H1 (cell line): ENCODE measurements at regions not wholly inside any gene's neighbourhood (a gene's known extent, or its start where the extent isn't known, plus 50 kb on each side); places are given as distances from the start of the nearest gene placed in this dataset.

Experiments
- CTCF ChIA-PET: fragments of 300-600 bp; sonication (Branson Sonifier 250); formaldehyde crosslinking; loops from one replicate; lab custom pipeline; 2021; ENCODE audit not compliant: partially characterized antibody; lab: Charles Lee
- POLR2A ChIA-PET: fragments of 300-600 bp; sonication (Branson Sonifier 250); formaldehyde crosslinking; loops from one replicate; lab custom pipeline; 2021; ENCODE audit warnings: inconsistent platforms; ENCODE audit not compliant: partially characterized antibody; lab: Charles Lee
- DNase-seq, 2 experiments: peaks; one replicate each; pipeline versions ENCODE4 v3.0.0 to v3.0.0-alpha.2; 2010 to 2022; ENCODE audit warnings: low spot score in 2 of 2, low read depth in 1 of 2, mixed read lengths in 1 of 2
- FAIRE-seq: peaks from 2 replicates; lab custom pipeline; 2011; peaks lifted over from hg19 to GRCh38; lab: Jason Lieb, UNC
- H2AFZ ChIP-seq: 2 replicates; pipeline ENCODE4 v1.8.1; 2012; ENCODE audit warnings: low read length, inconsistent platforms
- H2AK5ac ChIP-seq: 2 replicates; pipeline ENCODE4 v1.6.1; 2013; ENCODE audit warnings: low read depth, low read length
- H2BK120ac ChIP-seq: replicated peaks from 2 replicates; pipeline ENCODE3; 2013; ENCODE audit warnings: low read depth, low read length, inconsistent platforms
- H2BK12ac ChIP-seq: 2 replicates; pipeline ENCODE4 v1.6.1; 2013; ENCODE audit warnings: low read depth, low read length
- H2BK15ac ChIP-seq: 2 replicates; pipeline ENCODE4 v1.6.1; 2013; ENCODE audit warnings: low read length
- H2BK20ac ChIP-seq: 2 replicates; pipeline ENCODE4 v1.6.1; 2013; ENCODE audit warnings: low read length
- H2BK5ac ChIP-seq: 2 replicates; pipeline ENCODE4 v1.6.1; 2013; ENCODE audit warnings: low read depth, low read length
- H3K14ac ChIP-seq: 2 replicates; pipeline ENCODE4 v1.6.1; 2013; ENCODE audit warnings: inconsistent platforms; ENCODE audit not compliant: insufficient read length
- H3K18ac ChIP-seq: 2 replicates; pipeline ENCODE4 v1.6.1; 2013; ENCODE audit warnings: low read length; ENCODE audit errors: extremely low read depth
- H3K23ac ChIP-seq: 2 replicates; pipeline ENCODE4 v1.6.1; 2013; ENCODE audit warnings: inconsistent platforms; ENCODE audit not compliant: insufficient read length
- H3K23me2 ChIP-seq: 2 replicates; pipeline ENCODE4 v1.6.1; 2013; ENCODE audit warnings: low read depth, low read length
- H3K27ac ChIP-seq: 2 replicates; pipeline ENCODE4 v1.6.1; 2011; ENCODE audit warnings: low read depth, low read length, inconsistent platforms
- H3K27me3 ChIP-seq, 4 experiments: replicated peaks in 1 of 4; 1 replicate in 1 of 4; 2 replicates in 3 of 4; pipeline versions ENCODE4 v1.6.1 to v1.8.1; 2011 to 2013; ENCODE audit warnings: low read length in 3 of 4, mild to moderate bottlenecking in 3 of 4, inconsistent platforms in 2 of 4, mixed read lengths in 2 of 4, moderate library complexity in 1 of 4; ENCODE audit not compliant: control insufficient read depth in 3 of 4, insufficient read depth in 3 of 4; ENCODE audit errors: extremely low read depth in 1 of 4
- H3K36me3 ChIP-seq, 4 experiments: 2 replicates each; pipeline versions ENCODE4 v1.6.1 to v1.8.1; 2011 to 2013; ENCODE audit warnings: mild to moderate bottlenecking in 4 of 4, low read length in 3 of 4, moderate library complexity in 2 of 4, control low read depth in 1 of 4, inconsistent platforms in 1 of 4; ENCODE audit not compliant: insufficient read depth in 4 of 4, control insufficient read depth in 2 of 4
- H3K4ac ChIP-seq: replicated peaks from 2 replicates; pipeline ENCODE3; 2013; ENCODE audit warnings: low read length, low read depth, mixed read lengths, inconsistent platforms; ENCODE audit not compliant: insufficient read length
- H3K4me1 ChIP-seq, 4 experiments: replicated peaks in 1 of 4; 1 replicate in 1 of 4; 2 replicates in 3 of 4; pipeline versions ENCODE4 v1.6.1 to v1.8.1; 2011 to 2013; ENCODE audit warnings: low read length in 3 of 4, inconsistent platforms in 2 of 4, mixed read lengths in 1 of 4; ENCODE audit not compliant: insufficient read depth in 4 of 4, control insufficient read depth in 3 of 4
- H3K4me2 ChIP-seq, 2 experiments: 2 replicates each; pipeline versions ENCODE4 v1.6.1 to v1.8.1; 2011 to 2013; ENCODE audit warnings: low read depth in 2 of 2, low read length in 2 of 2, control low read depth in 1 of 2, inconsistent platforms in 1 of 2, mild to moderate bottlenecking in 1 of 2; ENCODE audit not compliant: insufficient read depth in 1 of 2
- H3K4me3 ChIP-seq, 4 experiments: fragments of 200-600, 300-600 bp in 1 of 4; sonication (generic), shearing (Covaris generic), sonication (Bioruptor Twin) in 1 of 4; 2 replicates each; pipeline versions ENCODE4 v1.5.1 to v1.8.1; 2011 to 2016; ENCODE audit warnings: low read length in 4 of 4, low read depth in 3 of 4, control low read depth in 2 of 4, inconsistent platforms in 2 of 4, mild to moderate bottlenecking in 2 of 4, mixed read lengths in 1 of 4, moderate library complexity in 1 of 4; ENCODE audit not compliant: insufficient read depth in 2 of 4; ENCODE audit errors: extremely low read depth in 1 of 4
- H3K56ac ChIP-seq: replicated peaks from 2 replicates; pipeline ENCODE3; 2013; ENCODE audit warnings: low read depth, mild to moderate bottlenecking, mixed read lengths, low read length, inconsistent platforms; ENCODE audit not compliant: insufficient read length
- H3K79me1 ChIP-seq: 2 replicates; pipeline ENCODE4 v1.6.1; 2013; ENCODE audit warnings: low read depth, low read length, control low read depth
- H3K79me2 ChIP-seq, 2 experiments: 2 replicates each; pipeline versions ENCODE4 v1.6.1 to v1.8.1; 2012 to 2013; ENCODE audit warnings: low read length in 2 of 2, mild to moderate bottlenecking in 2 of 2, inconsistent platforms in 1 of 2; ENCODE audit not compliant: insufficient read depth in 2 of 2, control insufficient read depth in 1 of 2
- H3K9ac ChIP-seq, 4 experiments: replicated peaks in 1 of 4; 1 replicate in 1 of 4; 2 replicates in 3 of 4; pipeline versions ENCODE4 v1.6.1 to v1.8.1; 2011 to 2013; ENCODE audit warnings: low read depth in 3 of 4, low read length in 3 of 4, control low read depth in 2 of 4, mild to moderate bottlenecking in 2 of 4, moderate library complexity in 2 of 4, inconsistent platforms in 1 of 4; ENCODE audit errors: extremely low read depth in 1 of 4
- H3K9me3 ChIP-seq, 2 experiments: 2 replicates each; pipeline versions ENCODE4 v1.6.1 to v1.8.1; 2012 to 2013; ENCODE audit warnings: mild to moderate bottlenecking in 2 of 2, moderate library complexity in 2 of 2, control low read depth in 1 of 2, inconsistent platforms in 1 of 2, low read depth in 1 of 2, low read length in 1 of 2, mixed read lengths in 1 of 2; ENCODE audit not compliant: insufficient read depth in 2 of 2
- H4K20me1 ChIP-seq, 2 experiments: replicated peaks in 1 of 2; 2 replicates each; pipeline versions ENCODE3 to v1.8.1; 2011 to 2013; ENCODE audit warnings: inconsistent platforms in 2 of 2, low read length in 2 of 2, mild to moderate bottlenecking in 1 of 2; ENCODE audit not compliant: insufficient read depth in 2 of 2, control insufficient read depth in 1 of 2
- H4K5ac ChIP-seq: 2 replicates; pipeline ENCODE4 v1.6.1; 2013; ENCODE audit warnings: low read length, low read depth, mixed read lengths, inconsistent platforms; ENCODE audit not compliant: insufficient read length
- H4K8ac ChIP-seq: 2 replicates; pipeline ENCODE4 v1.8.0; 2013; ENCODE audit warnings: mild to moderate bottlenecking, moderate library complexity, low read length, inconsistent platforms; ENCODE audit not compliant: insufficient read depth; ENCODE audit errors: extremely low read depth
- H4K91ac ChIP-seq: replicated peaks from 2 replicates; pipeline ENCODE3; 2013; ENCODE audit warnings: low read length, mixed read lengths, inconsistent platforms; ENCODE audit not compliant: insufficient read length
- BRCA1 ChIP-seq: IDR thresholded peaks from 2 replicates; pipeline ENCODE4 v1.6.1; 2012; ENCODE audit warnings: low read depth, low read length, improper control_type of control experiment
- CHD2 ChIP-seq: IDR thresholded peaks from 2 replicates; pipeline ENCODE4 v1.6.1; 2012; ENCODE audit warnings: low read length, improper control_type of control experiment
- KDM1A ChIP-seq: fragments of 200-600, 300-600 bp; sonication (generic); IDR thresholded peaks from 2 replicates; pipeline ENCODE4 v1.7.1; 2016; ENCODE audit warnings: mild to moderate bottlenecking, low read length, borderline replicate concordance
- SUZ12 ChIP-seq: fragments of 200-600 bp; sonication (generic); IDR thresholded peaks from 2 replicates; pipeline ENCODE4 v1.6.1; 2012; ENCODE audit warnings: mild to moderate bottlenecking, inconsistent platforms, low read length, moderate library complexity, mixed read lengths
- WGBS, 2 experiments: shearing (Covaris generic) in 1 of 2; methylation state at CpG; one replicate each; pipeline versions ENCODE4 v1.1.6 to v1.1.7; 2013 to 2015; ENCODE audit warnings: low lambda C conversion rate in 2 of 2, mixed read lengths in 2 of 2, inconsistent platforms in 1 of 2, low coverage in 1 of 2, missing lambda C conversion rate in 1 of 2; ENCODE audit not compliant: insufficient replicate concordance in 2 of 2, insufficient coverage in 1 of 2, insufficient read length in 1 of 2; ENCODE audit errors: extremely low coverage in 1 of 2, missing lambda C conversion rate in 1 of 2; 5-methylcytosine and 5-hydroxymethylcytosine counted together

GRCh38 chr1:233479110-233479890 is 134.6 kb upstream of the KCNK1 start:
- H2BK120ac ChIP-seq, result no peak overlapping the region
- ChIA-PET CTCF (interaction anchor here (0.8 to 1.5 kb wide), 4 partner anchors 38 to 426 kb away, joined by 3 to 8 read pairs (median 4); partner anchors contain the start of gene SLC35F3), POLR2A (no interaction called here)
- no peaks in the 10 kb centered on the region for H3K23me2 ChIP-seq
- FAIRE-seq (no peak), DNase-seq (no peak)
- no peak overlapping the region for H3K4me3 ChIP-seq
- 89% methylated on average over 4 of the region's 4 CpGs; no CpG with 5 or more reads in 1 of the 2 experiments for WGBS, 2 experiments
- H3K27me3 ChIP-seq, result no peaks in the 10 kb centered on the region
- H3K56ac ChIP-seq, result no peak overlapping the region
- H3K18ac ChIP-seq, result no peak overlapping the region
- H4K5ac ChIP-seq, result no peak overlapping the region
- H4K8ac ChIP-seq, result no peak overlapping the region
- H4K20me1 ChIP-seq, result no peaks in the 10 kb centered on the region
- no peak overlapping the region for H3K14ac ChIP-seq
- H3K4me1 ChIP-seq, result peaks cover 0 to 5% (median 0%) of the 10 kb centered on the region in 4 experiments; a peak in 1 of 7 replicates
- no peak overlapping the region for H2BK5ac ChIP-seq
- no peak overlapping the region for H3K23ac ChIP-seq
- H3K4me2 ChIP-seq, result no peak overlapping the region
- no peak overlapping the region for H3K9ac ChIP-seq
- no peak overlapping the region for H3K4ac ChIP-seq
- H4K91ac ChIP-seq, result no peak overlapping the region
- no peak for TF ChIP-seq CHD2
- TF ChIP-seq BRCA1, result no peak
- TF ChIP-seq KDM1A, result no peak
- TF ChIP-seq SUZ12, result no peak
- H3K9me3 ChIP-seq, result peaks cover 0 to 4% of the 10 kb centered on the region in 2 experiments; a peak in 1 of 4 replicates
- no peak overlapping the region for H2BK20ac ChIP-seq
- H2BK12ac ChIP-seq, result no peak overlapping the region
- no peak overlapping the region for H2BK15ac ChIP-seq
- no peak overlapping the region for H2AK5ac ChIP-seq
- H3K79me2 ChIP-seq, result no peaks in the 10 kb centered on the region
- no peaks in the 10 kb centered on the region for H3K79me1 ChIP-seq
- H2AFZ ChIP-seq, result no peak overlapping the region
- no peaks in the 10 kb centered on the region for H3K36me3 ChIP-seq
- no peak overlapping the region for H3K27ac ChIP-seq
